GM18867 (cell line): ENCODE measurements at regions not wholly inside any gene's neighbourhood (a gene's known extent, or its start where the extent isn't known, plus 50 kb on each side); places are given as distances from the start of the nearest gene placed in this dataset.
"Not testable (repeated sequence)": the region's sequence is repeated elsewhere in the genome, so short reads cannot be mapped to it uniquely, and the experiment has no call there.

ENCODE experiments used
- ATAC-seq: cut with Tn5 transposase; IDR thresholded peaks from one replicate; pipeline ENCODE4 v1.9.1; 2021; ENCODE audit warnings: mild to moderate bottlenecking, moderate library complexity; ENCODE audit not compliant: unreplicated experiment

- ATAC-seq, result no peak
These were observed 356.9 kb downstream of the NDFIP2 start for GRCh38 chr13:79837741-79838450.

DNA sequence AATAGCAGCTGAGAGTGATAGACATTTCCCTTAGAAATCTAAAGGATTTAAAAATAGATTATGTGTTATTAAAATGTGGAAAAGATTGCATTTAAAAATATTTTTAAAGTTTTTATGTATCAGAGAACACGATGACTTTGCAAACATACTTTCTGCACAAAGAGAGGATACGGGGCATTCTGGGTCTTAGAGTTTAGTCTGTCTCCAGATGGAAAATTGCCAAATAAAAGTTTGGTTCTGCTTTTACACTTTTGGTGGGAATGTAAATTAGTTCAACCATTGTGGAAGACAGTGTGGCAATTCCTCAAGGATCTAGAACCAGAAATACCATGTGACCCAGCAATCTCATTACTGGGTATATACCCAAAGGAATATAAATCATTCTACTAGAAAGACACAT lies 355.2 kb downstream of the NDFIP2 start:
- not testable (repeated sequence) for ATAC-seq

GRCh38 chr13:79834876-79835275 lies 353.9 kb downstream of the NDFIP2 start:
- ATAC-seq, result no peak

DNA sequence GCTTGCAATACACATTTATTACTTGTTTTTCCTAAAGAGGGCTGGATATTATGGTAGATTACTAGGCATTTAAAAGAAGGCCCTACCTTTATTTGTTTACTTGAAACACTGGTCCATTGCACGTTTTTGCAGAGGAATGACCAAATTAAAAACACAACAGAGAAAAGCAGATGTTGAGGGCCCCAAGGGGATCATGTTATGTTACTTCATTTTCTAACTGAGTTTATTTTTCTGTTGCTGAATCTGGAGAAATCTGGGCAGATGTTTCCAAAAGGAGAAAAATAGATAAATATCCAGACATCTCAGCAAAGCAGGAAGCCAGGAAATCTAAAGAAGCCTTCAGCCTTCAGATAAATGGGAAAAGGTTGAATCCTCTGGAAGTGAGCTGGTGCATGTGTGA lies 353.0 kb downstream of the NDFIP2 start:
- no peak for ATAC-seq

GRCh38 chr13:79831556-79831955 lies 350.6 kb downstream of the NDFIP2 start:
- no peak for ATAC-seq

DNA sequence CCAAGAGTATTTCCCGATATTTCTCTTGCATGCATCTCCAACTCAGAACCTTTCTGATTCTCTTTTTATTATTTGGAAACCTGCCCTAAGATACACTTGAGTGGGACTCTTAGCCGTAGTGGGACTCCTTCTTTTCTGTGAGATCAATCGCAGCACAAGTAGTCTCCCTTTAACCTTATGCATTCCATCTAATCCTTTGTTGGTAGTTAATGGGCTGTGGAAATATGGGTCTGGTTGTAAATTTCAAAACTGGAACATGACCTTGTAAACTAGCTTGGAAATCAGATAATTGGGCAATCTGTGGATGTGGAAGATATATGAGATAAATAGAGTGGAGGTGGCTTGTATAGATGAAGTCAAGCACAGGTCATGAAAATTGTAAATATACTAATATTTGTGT lies 350.0 kb downstream of the NDFIP2 start:
- no peak for ATAC-seq

DNA sequence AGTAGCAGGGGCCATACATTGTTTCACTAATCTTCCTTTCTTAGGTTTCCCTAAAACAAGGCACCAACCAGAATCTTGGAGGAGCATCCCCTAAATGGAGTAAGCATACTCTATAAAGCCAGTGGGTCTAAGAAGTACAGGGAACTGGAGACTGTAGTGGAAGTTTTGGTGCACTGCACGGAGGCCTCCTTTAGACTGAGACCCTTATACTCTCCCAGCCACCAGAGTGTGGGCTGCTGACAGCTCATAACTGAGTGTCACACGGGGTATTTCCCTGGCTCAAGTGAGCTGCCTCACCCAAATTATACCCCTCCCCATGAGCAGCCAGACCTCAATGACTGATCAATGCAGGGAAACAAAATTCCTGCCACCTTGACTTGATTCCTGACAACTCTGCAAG lies 349.5 kb downstream of the NDFIP2 start:
- ATAC-seq, result no peak

DNA sequence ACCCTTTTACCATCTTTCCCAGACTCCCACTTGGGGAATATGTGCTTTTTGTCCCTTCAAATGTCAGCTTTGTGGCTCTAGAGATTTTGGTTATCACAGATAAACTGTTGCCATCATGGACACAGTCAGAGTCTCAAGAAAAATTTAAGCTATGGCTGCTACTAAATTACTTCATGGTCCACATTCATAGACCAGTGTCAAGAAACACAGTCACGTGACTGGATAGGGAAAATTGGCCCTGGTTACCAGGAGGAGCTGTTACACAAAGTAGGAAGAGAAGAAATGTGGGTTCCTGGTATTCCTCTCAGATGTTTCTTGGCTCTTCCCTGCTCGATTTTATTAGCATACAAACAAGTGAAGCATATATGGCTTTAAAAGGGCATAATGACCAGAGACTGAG lies 348.9 kb downstream of the NDFIP2 start:
- no peak for ATAC-seq

DNA sequence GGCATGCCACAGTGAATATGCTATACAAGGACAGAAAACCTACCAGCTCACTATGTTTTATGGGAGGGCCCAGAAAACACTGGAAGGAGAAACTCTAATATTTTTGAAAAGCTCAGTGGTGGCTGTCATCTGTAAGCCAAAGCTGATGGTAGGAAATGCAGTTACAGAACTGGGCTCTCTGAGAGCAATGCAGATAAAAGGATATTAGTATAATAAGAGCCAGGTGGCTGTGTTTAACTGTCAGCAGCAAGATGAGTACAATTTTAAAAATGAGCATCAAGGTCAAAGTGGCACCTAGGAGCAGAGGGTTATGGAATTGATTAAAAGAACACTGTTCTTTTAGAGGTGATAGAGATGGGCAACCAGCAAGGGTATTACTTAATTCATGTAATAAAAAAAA lies 345.0 kb downstream of the NDFIP2 start:
- ATAC-seq, result no peak

GRCh38 chr13:79815041-79815440 lies 334.1 kb downstream of the NDFIP2 start:
- no peak for ATAC-seq

- peak; percentile 74 for ATAC-seq
These were observed 331.3 kb downstream of the NDFIP2 start for GRCh38 chr13:79812070-79812850.

DNA sequence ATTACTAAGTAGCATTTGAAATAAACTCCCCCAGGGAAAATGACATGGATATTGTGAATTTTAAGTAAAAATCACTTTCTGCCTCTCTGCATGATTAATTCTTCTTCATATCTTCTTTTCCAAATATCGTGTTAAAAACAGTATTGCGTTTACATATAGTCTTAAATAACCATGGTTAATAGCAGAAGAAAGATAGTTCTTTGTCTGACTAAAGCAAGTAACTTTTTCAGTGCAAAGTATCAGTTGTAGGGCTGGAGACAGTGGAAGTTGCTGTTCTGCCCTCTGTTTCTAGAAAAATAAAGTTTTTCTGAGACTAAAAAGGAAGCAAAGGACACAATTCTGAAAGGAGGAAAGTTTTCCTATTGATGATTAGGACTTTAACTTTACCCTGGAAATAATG lies 330.2 kb downstream of the NDFIP2 start:
- no peak for ATAC-seq

DNA sequence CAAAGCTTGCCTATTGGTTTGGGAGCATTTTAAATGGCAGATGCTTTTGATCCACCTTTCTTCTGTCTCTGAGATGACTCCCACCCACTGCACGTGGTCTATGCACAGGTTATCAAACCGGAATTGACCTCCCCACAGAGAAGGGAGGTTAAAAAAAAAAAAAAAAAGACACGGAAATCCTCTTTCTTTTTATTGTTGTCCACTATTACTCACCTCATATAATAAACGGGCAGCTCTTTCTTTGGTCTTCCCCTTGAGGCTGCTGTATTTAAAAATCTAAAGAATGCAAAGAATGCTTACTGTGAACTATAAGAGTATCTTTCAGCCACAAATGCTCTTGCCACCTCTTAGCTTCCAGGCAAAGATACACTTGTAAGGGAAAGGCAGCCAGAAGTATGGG lies 329.7 kb downstream of the NDFIP2 start:
- ATAC-seq, result no peak

- no peak for ATAC-seq
These were observed 329.1 kb downstream of the NDFIP2 start for GRCh38 chr13:79810018-79810417.

- no peak for ATAC-seq
These were observed 327.5 kb downstream of the NDFIP2 start for GRCh38 chr13:79808475-79808874.

DNA sequence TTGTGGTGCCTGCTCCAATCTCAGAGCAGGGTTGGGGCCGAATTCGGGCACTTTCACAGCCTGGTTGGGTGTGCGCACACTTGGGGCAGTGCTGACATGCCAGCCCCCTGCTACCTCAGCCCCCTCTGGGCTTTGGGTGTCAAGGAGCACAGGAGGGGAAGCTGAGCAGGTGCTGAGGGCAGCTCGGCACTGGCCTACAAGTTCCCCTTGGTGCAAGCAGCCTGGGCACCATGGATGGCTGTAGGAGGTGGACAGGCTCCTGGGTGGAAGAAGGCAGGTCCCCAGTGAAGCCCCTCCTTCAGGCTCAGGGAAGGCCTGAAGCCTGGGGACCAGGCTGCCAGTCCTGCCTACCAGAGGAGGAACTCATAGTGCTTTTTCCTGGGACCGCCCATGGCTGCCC lies 326.6 kb downstream of the NDFIP2 start:
- no peak for ATAC-seq

- ATAC-seq, result no peak
These were observed 325.9 kb downstream of the NDFIP2 start for GRCh38 chr13:79806821-79807220.

DNA sequence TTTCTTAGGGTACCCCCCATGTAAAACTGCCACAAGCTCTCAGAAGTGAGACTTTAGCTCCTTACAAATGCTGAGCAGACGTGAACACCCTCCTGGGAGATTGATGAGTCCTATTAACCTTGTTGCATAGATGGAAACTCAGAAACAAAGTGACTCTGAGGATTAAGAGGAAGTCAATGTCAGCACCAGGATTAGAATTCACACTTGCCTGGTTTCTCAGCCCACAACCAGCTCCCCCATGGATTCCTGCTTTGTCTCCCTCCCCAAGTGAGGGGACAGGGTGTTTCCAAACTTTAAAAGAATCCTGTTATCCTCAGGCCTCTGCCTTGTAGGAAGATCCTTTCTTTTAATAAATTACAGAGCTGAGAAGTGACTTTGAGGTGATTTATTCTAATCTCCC lies 324.4 kb downstream of the NDFIP2 start:
- ATAC-seq, result no peak

GRCh38 chr13:79803989-79804388 lies 323.0 kb downstream of the NDFIP2 start:
- ATAC-seq, result peak; percentile 90

GRCh38 chr13:79803296-79803695 lies 322.3 kb downstream of the NDFIP2 start:
- no peak for ATAC-seq

- ATAC-seq, result no peak
These were observed 321.6 kb downstream of the NDFIP2 start for GRCh38 chr13:79802389-79803085.
